ENCODE measurements at regions not wholly inside any gene's neighbourhood (a gene's known extent, or its start where the extent isn't known, plus 50 kb on each side); places are given as distances from the start of the nearest gene placed in this dataset.
"Not testable (repeated sequence)": the region's sequence is repeated elsewhere in the genome, so short reads cannot be mapped to it uniquely, and the experiment has no call there.

DNA sequence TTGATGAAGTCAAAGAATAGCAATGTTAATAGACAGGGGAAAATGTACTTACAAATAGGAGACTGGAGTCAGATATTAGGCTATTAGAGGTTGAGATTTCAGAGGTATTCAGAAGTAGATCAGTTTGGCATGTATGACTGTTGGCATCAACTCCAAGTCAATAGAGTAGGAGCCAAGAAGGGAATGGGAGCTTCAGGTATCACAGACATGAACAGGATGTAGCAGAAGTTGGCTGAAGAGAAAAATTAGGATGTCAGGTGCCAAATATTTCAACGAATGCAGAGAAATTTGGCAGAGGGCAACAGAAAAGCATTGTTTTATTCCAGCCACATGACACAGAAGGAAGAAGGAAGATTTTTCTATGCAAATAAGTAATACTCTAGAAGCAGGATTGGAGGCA, 69.7 kb downstream of the GLYATL1 start:
- DNase-seq: no peak

DNA sequence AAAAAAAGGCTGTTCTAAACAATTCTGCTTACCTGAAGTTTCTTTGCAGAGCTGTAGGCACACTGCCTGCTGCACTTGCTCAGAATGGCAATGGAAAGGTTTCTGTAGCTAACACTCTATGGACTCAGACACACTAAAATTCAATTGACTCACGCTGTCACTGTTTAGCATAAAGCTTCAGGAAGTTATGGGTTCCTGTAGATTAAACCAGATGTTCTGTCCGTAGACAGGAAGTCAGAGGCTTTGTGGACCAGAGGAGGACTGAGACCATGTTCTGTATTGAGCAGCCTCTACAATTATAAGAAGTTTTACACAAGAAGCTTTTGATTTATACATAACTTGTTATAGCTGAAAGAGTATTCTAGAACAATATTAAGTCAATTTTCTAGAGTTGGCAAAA, 70.4 kb downstream of the GLYATL1 start:
- DNase-seq: no peak

- DNase-seq: no peak
Measured at GRCh38 chr11:59010708-59011107, 71.4 kb downstream of the GLYATL1 start.

GRCh38 chr11:59011655-59012397, 72.5 kb downstream of the GLYATL1 start:
- peak; percentile 14 for DNase-seq

- DNase-seq: no peak
Measured at GRCh38 chr11:59012398-59013265, 73.3 kb downstream of the GLYATL1 start.

- DNase-seq: no peak
Measured at GRCh38 chr11:59025097-59025496, 61.0 kb upstream of the GLYATL1B start.

- DNase-seq: no peak
Measured at GRCh38 chr11:59028105-59028504, 58.0 kb upstream of the GLYATL1B start.

- no peak for DNase-seq
Measured at GRCh38 chr11:59029366-59029889, 56.7 kb upstream of the GLYATL1B start.

DNA sequence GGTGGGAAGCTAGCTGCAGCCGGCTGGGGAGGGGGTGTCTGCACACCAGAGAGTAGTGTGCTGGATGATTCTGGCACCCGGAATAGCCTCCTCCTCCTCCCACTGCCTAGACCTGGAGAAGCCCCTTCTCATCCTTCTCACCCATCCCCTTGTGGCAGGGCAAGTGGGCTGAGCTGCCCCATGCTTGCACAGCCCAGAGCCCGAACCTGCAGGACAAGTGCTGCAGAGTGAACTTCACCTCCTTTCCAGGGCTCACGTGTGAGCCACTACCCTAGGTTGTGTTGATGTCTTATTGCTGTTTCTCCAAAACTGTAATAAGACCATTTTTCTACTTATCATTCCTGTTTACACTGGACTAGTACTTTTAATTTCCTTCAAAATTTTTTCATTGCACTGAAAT, 56.1 kb upstream of the GLYATL1B start:
- DNase-seq: no peak

DNA sequence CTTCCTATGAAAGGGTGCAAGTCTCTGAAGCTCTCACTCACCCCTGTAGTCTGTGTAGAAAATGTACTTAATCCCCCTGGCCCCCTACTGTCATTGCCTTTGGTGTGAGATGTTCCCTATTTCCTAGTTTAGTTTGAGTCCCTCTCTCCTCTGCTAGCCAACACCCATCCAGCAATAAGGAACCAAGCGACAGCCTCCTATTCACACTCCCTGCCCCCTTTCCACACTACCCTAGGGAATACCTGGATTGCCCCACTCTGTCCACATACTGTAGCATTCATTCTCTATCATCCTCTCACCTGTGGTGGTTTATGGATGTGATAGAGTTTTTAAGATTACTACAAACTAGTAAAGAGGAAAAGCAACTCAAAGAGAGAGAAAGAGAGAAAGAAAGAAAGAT, 54.4 kb upstream of the GLYATL1B start:
- not testable (repeated sequence) for DNase-seq

All from NCI-H774 (cell line).